22Rv1 (cell line): ENCODE measurements at regions not wholly inside any gene's neighbourhood (a gene's known extent, or its start where the extent isn't known, plus 50 kb on each side); places are given as distances from the start of the nearest gene placed in this dataset.

Experiments used
- ZFX ChIP-seq: fragments of 450-650 bp; IDR thresholded peaks from 2 replicates; pipeline ENCODE4 v1.6.1; 2017; ENCODE audit warnings: antibody characterized with exemption, borderline replicate concordance
- TF ChIP-seq, protein P1 (sequence below): fragments of 450-650 bp; IDR thresholded peaks from 2 replicates; pipeline ENCODE4 v1.5.1; 2017; ENCODE audit warnings: mild to moderate bottlenecking

DNA sequence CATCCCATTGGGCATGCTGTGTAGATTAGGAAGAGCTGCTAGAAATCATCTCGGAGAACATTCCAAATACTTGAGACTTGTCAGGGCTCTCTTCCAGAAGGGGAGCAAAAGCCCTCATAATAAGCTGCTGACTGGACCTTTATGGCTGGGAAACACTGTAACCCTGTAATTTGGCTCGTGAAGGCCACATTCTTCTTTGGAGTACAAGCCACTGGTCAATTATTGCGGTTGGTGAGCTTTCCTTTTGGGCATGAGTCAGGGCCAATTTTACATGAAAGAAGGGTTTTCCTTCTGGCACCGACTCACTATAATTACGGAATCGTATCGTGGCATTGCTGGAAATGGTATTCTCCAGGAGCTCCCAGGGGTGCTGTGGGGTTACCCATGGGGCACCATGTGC lies 434.5 kb upstream of the RGMA start:
- TF ChIP-seq, protein P1, sequence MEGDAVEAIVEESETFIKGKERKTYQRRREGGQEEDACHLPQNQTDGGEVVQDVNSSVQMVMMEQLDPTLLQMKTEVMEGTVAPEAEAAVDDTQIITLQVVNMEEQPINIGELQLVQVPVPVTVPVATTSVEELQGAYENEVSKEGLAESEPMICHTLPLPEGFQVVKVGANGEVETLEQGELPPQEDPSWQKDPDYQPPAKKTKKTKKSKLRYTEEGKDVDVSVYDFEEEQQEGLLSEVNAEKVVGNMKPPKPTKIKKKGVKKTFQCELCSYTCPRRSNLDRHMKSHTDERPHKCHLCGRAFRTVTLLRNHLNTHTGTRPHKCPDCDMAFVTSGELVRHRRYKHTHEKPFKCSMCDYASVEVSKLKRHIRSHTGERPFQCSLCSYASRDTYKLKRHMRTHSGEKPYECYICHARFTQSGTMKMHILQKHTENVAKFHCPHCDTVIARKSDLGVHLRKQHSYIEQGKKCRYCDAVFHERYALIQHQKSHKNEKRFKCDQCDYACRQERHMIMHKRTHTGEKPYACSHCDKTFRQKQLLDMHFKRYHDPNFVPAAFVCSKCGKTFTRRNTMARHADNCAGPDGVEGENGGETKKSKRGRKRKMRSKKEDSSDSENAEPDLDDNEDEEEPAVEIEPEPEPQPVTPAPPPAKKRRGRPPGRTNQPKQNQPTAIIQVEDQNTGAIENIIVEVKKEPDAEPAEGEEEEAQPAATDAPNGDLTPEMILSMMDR, result no peak
- TF ChIP-seq ZFX, result no peak
